ENCODE measurements at regions not wholly inside any gene's neighbourhood (a gene's known extent, or its start where the extent isn't known, plus 50 kb on each side); places are given as distances from the start of the nearest gene placed in this dataset.
"Not testable (repeated sequence)": the region's sequence is repeated elsewhere in the genome, so short reads cannot be mapped to it uniquely, and the experiment has no call there.

GRCh38 chr12:78269620-78270019, 438.9 kb downstream of the NAV3 start:
- peak; percentile 22 for DNase-seq (ENCODE audit: low read depth)

- peak; percentile 90 for DNase-seq (ENCODE audit: low read depth)
Observed at GRCh38 chr12:78271546-78271945, 440.9 kb downstream of the NAV3 start.

- no peak for DNase-seq (ENCODE audit: low read depth)
Observed at GRCh38 chr12:78275886-78276285, 445.2 kb downstream of the NAV3 start.

- no peak for DNase-seq (ENCODE audit: low read depth)
Observed at GRCh38 chr12:78278706-78279190, 448.1 kb downstream of the NAV3 start.

GRCh38 chr12:78279567-78279966, 448.9 kb downstream of the NAV3 start:
- DNase-seq (ENCODE audit: low read depth): no peak

GRCh38 chr12:78281102-78281501, 450.4 kb downstream of the NAV3 start:
- DNase-seq (ENCODE audit: low read depth): not testable (repeated sequence)

- no peak for DNase-seq (ENCODE audit: low read depth)
Observed at GRCh38 chr12:78284417-78284816, 453.7 kb downstream of the NAV3 start.

GRCh38 chr12:78290606-78291345, 460.1 kb downstream of the NAV3 start:
- DNase-seq (ENCODE audit: low read depth): peak; percentile 96

GRCh38 chr12:78293059-78293686, 462.5 kb downstream of the NAV3 start:
- DNase-seq (ENCODE audit: low read depth): peak; percentile 46

- not testable (repeated sequence) for DNase-seq (ENCODE audit: low read depth)
Observed at GRCh38 chr12:78301282-78301681, 470.6 kb downstream of the NAV3 start.

GRCh38 chr12:78305808-78306207, 475.1 kb downstream of the NAV3 start:
- no peak for DNase-seq (ENCODE audit: low read depth)

GRCh38 chr12:78306236-78306635, 475.5 kb downstream of the NAV3 start:
- DNase-seq (ENCODE audit: low read depth): no peak

- DNase-seq (ENCODE audit: low read depth): no peak
Observed at GRCh38 chr12:78308701-78309100, 478.0 kb downstream of the NAV3 start.

GRCh38 chr12:78315028-78315427, 484.3 kb downstream of the NAV3 start:
- no peak for DNase-seq (ENCODE audit: low read depth)

GRCh38 chr12:78316136-78316535, 485.4 kb downstream of the NAV3 start:
- no peak for DNase-seq (ENCODE audit: low read depth)

- DNase-seq (ENCODE audit: low read depth): no peak
Observed at GRCh38 chr12:78316631-78317468, 486.2 kb downstream of the NAV3 start.

GRCh38 chr12:78321696-78322095, 491.0 kb downstream of the NAV3 start:
- DNase-seq (ENCODE audit: low read depth): no peak

- no peak for DNase-seq (ENCODE audit: low read depth)
Observed at GRCh38 chr12:78323226-78323625, 492.5 kb downstream of the NAV3 start.

- no peak for DNase-seq (ENCODE audit: low read depth)
Observed at GRCh38 chr12:78324234-78324633, 493.5 kb downstream of the NAV3 start.

GRCh38 chr12:78328524-78328923, 497.8 kb downstream of the NAV3 start:
- DNase-seq (ENCODE audit: low read depth): no peak

GRCh38 chr12:78330131-78330530, 499.4 kb downstream of the NAV3 start:
- DNase-seq (ENCODE audit: low read depth): no peak

- DNase-seq (ENCODE audit: low read depth): no peak
Observed at GRCh38 chr12:78331181-78331580, 500.5 kb downstream of the NAV3 start.

GRCh38 chr12:78331753-78332152, 501.1 kb downstream of the NAV3 start:
- peak; percentile 17 for DNase-seq (ENCODE audit: low read depth)
